Muscle of leg (tissue), 3 donors: ENCODE measurements at regions not wholly inside any gene's neighbourhood (a gene's known extent, or its start where the extent isn't known, plus 50 kb on each side); places are given as distances from the start of the nearest gene placed in this dataset.

ENCODE experiments used
- DNase-seq: peaks from one replicate; pipeline ENCODE4 v3.0.0; 2013
- H3K27ac ChIP-seq: one replicate; pipeline ENCODE4 v1.5.1; 2013; ENCODE audit warnings: mild to moderate bottlenecking, low read length, control low read depth
- H3K27me3 ChIP-seq: one replicate; pipeline ENCODE4 v1.6.1; 2013; ENCODE audit warnings: low read length; ENCODE audit not compliant: control insufficient read depth, insufficient read depth
- H3K36me3 ChIP-seq: one replicate; pipeline ENCODE4 v1.6.1; 2013; ENCODE audit warnings: low read length; ENCODE audit not compliant: control insufficient read depth, insufficient read depth
- H3K4me1 ChIP-seq: one replicate; pipeline ENCODE4 v1.6.1; 2013; ENCODE audit warnings: low read length; ENCODE audit not compliant: control insufficient read depth, insufficient read depth
- H3K4me3 ChIP-seq: one replicate; pipeline ENCODE4 v1.5.1; 2013; ENCODE audit warnings: low read length, control low read depth
- H3K9me3 ChIP-seq: replicated peaks from 2 replicates; pipeline ENCODE4 v1.6.1; 2013; ENCODE audit warnings: low read depth, low read length; ENCODE audit not compliant: control insufficient read depth
- WGBS: methylation state at CpG from one replicate; pipeline ENCODE4 v1.1.5; 2013; ENCODE audit warnings: missing lambda C conversion rate; ENCODE audit not compliant: insufficient coverage; 5-methylcytosine and 5-hydroxymethylcytosine counted together

DNA sequence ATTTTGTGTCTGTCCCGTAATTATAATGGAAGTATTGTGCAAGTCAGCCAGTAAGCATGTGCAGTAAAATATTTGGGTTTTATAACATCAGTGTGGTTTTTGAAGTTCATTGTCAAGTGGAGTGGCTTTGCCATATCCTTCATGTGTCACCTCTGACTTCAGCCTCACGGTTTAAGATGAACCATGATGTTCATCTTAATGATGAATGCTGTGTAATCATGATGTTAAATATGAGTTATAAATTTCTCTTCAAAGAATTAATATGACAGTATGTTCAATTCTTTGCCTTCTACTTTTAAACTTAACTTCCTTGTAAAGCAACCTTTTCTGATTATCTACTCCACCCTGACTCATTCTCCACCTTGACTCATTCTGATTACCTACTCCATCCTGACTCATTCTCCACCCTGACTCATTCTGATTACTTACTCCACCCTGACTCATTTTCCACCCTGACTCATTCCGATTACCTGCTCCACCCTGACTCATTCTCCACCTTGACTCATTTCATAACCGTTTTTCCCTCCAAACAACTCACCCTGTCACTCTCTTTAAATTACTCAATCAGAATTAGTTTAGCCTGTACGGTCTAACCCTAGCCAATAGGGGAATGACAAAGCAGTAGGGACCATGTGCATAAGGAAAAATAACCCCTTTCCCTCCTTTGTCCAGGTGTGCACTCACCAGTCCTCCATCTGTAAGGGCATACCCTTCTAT is 50.3 kb upstream of the ANKRD10 start:
- H3K36me3 ChIP-seq, result no peaks in the 10 kb centered on the region
- H3K27ac ChIP-seq, result no peak overlapping the region
- H3K4me3 ChIP-seq, result no peak overlapping the region
- no peak for DNase-seq
- no peaks in the 10 kb centered on the region for H3K4me1 ChIP-seq
- no peaks in the 10 kb centered on the region for H3K27me3 ChIP-seq
- H3K9me3 ChIP-seq, result peaks cover 14% of the 10 kb centered on the region
- 65% methylated on average over 2 of the region's 5 CpGs for WGBS
